ENCODE measurements at regions not wholly inside any gene's neighbourhood (a gene's known extent, or its start where the extent isn't known, plus 50 kb on each side); places are given as distances from the start of the nearest gene placed in this dataset.

DNA sequence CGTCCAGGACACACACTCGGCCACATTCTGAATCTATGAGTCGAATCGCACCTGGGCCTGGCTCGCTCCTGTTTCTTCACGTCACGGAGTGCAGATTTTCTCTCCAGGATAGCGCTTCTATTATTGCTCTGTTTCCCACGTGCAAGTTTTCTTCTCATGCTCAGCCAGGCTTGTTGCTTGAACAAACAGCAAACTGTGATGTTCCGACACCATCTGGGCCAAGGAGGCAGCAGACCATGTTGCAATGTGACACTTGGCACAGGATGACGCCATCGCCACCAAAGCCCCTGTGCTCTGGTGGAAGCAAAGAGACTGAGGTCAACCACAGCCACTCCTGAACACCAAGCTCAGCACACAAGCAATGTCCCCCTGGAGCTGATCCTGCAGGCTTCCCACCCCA, 507.1 kb upstream of the ADARB2 start:
- H3K27ac Mint-ChIP-seq = no peak overlapping the region
- TF ChIP-seq, protein P1, sequence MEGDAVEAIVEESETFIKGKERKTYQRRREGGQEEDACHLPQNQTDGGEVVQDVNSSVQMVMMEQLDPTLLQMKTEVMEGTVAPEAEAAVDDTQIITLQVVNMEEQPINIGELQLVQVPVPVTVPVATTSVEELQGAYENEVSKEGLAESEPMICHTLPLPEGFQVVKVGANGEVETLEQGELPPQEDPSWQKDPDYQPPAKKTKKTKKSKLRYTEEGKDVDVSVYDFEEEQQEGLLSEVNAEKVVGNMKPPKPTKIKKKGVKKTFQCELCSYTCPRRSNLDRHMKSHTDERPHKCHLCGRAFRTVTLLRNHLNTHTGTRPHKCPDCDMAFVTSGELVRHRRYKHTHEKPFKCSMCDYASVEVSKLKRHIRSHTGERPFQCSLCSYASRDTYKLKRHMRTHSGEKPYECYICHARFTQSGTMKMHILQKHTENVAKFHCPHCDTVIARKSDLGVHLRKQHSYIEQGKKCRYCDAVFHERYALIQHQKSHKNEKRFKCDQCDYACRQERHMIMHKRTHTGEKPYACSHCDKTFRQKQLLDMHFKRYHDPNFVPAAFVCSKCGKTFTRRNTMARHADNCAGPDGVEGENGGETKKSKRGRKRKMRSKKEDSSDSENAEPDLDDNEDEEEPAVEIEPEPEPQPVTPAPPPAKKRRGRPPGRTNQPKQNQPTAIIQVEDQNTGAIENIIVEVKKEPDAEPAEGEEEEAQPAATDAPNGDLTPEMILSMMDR (IDR thresholded peaks at IDR 0.05; ENCODE audit: unreplicated experiment in 3 of 3) = no peak
- H3K9me3 Mint-ChIP-seq = no peaks in the 10 kb centered on the region
- H3K4me3 Mint-ChIP-seq = no peak overlapping the region
- no peaks in the 10 kb centered on the region for H3K4me1 Mint-ChIP-seq
- H3K36me3 Mint-ChIP-seq (ENCODE audit: low read depth) = no peaks in the 10 kb centered on the region
- peaks cover 3% of the 10 kb centered on the region for H3K27me3 Mint-ChIP-seq (ENCODE audit: low read depth)

DNA sequence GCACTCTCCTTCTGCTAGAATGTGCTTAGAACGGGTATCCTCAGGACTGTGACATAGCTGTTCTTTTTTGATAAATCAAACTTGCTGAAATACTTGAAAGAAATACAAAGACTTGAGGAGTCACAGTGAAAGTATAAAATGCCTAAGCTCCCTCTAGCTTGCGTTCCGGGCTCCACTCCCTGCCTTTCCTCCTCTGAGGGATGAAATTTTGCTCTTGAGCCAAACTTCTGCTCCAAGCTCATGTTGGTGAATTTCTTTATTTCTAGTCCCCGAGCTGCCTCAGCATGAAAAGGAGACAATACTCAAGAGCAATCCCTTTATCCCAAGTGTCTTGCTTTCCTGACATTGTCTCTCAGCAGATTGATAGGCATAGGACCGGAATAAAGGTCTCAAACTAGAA, 499.6 kb upstream of the ADARB2 start:
- TF ChIP-seq, protein P1 (IDR thresholded peaks at IDR 0.05; ENCODE audit: unreplicated experiment in 3 of 3) = no peak
- Mint-ChIP-seq H3K27ac (no peak overlapping the region), H3K9me3 (peaks cover 9% of the 10 kb centered on the region), H3K27me3 (ENCODE audit: low read depth) (no peaks in the 10 kb centered on the region), H3K4me3 (no peak overlapping the region), H3K4me1 (no peaks in the 10 kb centered on the region), H3K36me3 (ENCODE audit: low read depth) (no peaks in the 10 kb centered on the region)

DNA sequence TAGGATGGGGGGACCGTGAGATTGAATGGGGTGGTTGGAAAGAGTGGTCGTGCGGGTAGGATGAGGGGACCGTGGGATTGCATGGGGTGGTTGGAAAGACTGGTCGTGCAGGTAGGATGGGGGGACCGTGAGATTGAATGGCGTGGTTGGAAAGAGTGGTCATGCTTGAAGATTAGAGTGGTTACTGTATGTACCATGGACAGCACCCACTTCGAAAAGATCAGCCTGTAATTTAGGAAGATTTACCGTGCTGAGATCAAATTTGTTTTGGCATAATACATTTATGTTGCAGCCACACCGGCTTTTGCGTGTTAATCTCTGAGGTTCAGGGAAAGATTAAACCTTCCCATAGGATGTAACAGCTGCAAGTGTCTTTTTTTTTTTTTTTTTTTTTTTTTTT, 495.2 kb upstream of the ADARB2 start:
- no peak overlapping the region for H3K4me3 Mint-ChIP-seq
- H3K9me3 Mint-ChIP-seq = peaks cover 6% of the 10 kb centered on the region
- TF ChIP-seq, protein P1 (IDR thresholded peaks at IDR 0.05; ENCODE audit: unreplicated experiment in 3 of 3) = no peak
- H3K27me3 Mint-ChIP-seq (ENCODE audit: low read depth) = no peaks in the 10 kb centered on the region
- H3K36me3 Mint-ChIP-seq (ENCODE audit: low read depth) = no peaks in the 10 kb centered on the region
- no peak overlapping the region for H3K27ac Mint-ChIP-seq
- H3K4me1 Mint-ChIP-seq = no peaks in the 10 kb centered on the region

DNA sequence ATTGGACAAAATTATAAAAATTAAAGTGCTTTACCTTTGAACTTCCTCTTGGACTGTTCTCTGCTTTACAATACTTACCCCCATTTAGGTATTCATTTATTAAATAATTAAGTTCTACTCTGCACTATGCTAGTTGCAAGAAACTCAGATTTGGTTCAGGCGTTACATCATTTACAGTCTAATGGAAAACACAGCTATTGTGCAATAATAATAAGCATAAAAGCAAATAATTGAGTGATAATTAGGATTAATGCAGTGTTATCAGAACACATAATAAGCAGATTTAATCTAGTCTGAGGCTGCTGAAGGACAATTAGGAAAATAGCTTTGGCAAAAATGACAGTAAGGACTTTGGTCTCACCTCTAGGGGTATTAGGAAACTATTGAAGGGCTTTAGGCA, 493.2 kb upstream of the ADARB2 start:
- H3K4me3 Mint-ChIP-seq = no peak overlapping the region
- H3K27ac Mint-ChIP-seq = no peak overlapping the region
- H3K36me3 Mint-ChIP-seq (ENCODE audit: low read depth) = no peaks in the 10 kb centered on the region
- H3K27me3 Mint-ChIP-seq (ENCODE audit: low read depth) = no peaks in the 10 kb centered on the region
- H3K4me1 Mint-ChIP-seq = no peaks in the 10 kb centered on the region
- TF ChIP-seq, protein P1 (IDR thresholded peaks at IDR 0.05; ENCODE audit: unreplicated experiment in 3 of 3) = no peak
- H3K9me3 Mint-ChIP-seq = peaks cover 6% of the 10 kb centered on the region

DNA sequence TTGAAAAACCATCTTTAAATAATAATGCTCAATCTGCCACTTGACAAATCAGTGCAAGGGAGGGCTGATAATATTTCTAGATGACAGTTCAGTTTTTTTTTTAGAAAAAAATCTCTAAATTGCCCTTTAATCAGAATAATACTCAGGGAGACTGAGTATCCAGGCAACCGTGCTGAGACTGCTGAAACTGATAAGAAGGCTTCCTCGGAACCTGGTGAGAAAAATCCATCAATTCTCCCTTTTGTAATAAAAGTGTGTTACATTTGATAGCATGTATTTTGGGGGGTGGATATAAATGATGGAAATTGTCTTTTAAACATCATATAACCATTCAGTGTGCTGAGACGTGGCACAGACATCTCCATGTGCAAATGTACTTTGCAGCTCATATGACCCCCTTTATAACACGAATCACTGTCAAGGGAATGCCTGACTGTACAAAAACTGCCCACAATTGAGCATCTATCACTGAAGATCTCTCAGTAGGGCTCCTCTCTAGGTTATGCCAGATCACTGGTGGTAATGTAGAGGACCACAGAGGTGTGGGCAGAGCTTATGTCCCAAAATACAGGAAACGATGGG, 491.1 kb upstream of the ADARB2 start:
- Mint-ChIP-seq H3K27ac (no peak overlapping the region), H3K4me1 (no peaks in the 10 kb centered on the region), H3K27me3 (ENCODE audit: low read depth) (no peaks in the 10 kb centered on the region), H3K4me3 (no peak overlapping the region), H3K9me3 (peaks cover 6% of the 10 kb centered on the region), H3K36me3 (ENCODE audit: low read depth) (no peaks in the 10 kb centered on the region)
- TF ChIP-seq, protein P1 (IDR thresholded peaks at IDR 0.05; ENCODE audit: unreplicated experiment in 3 of 3) = no peak

DNA sequence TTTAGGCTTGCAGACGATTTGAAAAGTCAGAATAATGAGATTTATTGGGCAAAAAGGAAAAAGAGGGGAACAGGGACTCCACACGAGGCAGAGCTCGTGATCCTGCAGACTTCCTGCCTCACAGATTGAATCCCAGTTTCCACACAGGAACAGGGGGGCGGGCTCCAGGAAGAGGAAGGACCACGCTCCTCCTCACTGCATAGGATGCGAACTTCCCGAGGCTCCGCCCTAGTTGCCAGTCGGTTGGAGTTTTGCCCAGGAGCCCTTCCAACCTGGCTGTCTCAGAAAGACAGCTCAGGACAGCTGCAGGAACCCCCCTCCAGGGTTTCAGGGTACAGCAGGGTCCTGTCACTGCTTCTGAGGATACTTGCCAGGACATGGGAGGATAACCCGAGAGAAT, 488.3 kb upstream of the ADARB2 start:
- H3K9me3 Mint-ChIP-seq = no peaks in the 10 kb centered on the region

More for the DNA sequence above, 488.3 kb upstream of the ADARB2 start:
- peaks cover 3% of the 10 kb centered on the region for H3K4me1 Mint-ChIP-seq
- peaks cover 5% of the 10 kb centered on the region for H3K27me3 Mint-ChIP-seq (ENCODE audit: low read depth)
- H3K36me3 Mint-ChIP-seq (ENCODE audit: low read depth) = no peaks in the 10 kb centered on the region
- TF ChIP-seq, protein P1 (IDR thresholded peaks at IDR 0.05; ENCODE audit: unreplicated experiment in 3 of 3) = no peak
- H3K27ac Mint-ChIP-seq = no peak overlapping the region
- no peak overlapping the region for H3K4me3 Mint-ChIP-seq

All from nephron (organoid).